Chondrocyte (in vitro differentiated cells): ENCODE measurements at regions not wholly inside any gene's neighbourhood (a gene's known extent, or its start where the extent isn't known, plus 50 kb on each side); places are given as distances from the start of the nearest gene placed in this dataset.
"Not testable (repeated sequence)": the region's sequence is repeated elsewhere in the genome, so short reads cannot be mapped to it uniquely, and the experiment has no call there.

Experiments used
- DNase-seq: peaks from one replicate; pipeline ENCODE4 v3.0.0; 2021; ENCODE audit warnings: mixed read lengths, low spot score
- H3K27ac Mint-ChIP-seq: one replicate; pipeline ENCODE4 v1.8.0; 2021; ENCODE audit warnings: mild to moderate bottlenecking, moderate library complexity, mixed read lengths; ENCODE audit not compliant: unreplicated experiment
- H3K27me3 Mint-ChIP-seq: 2 replicates; pipeline ENCODE4 v1.8.0; 2021; ENCODE audit warnings: low read depth, mixed read lengths
- H3K36me3 Mint-ChIP-seq: 2 replicates; pipeline ENCODE4 v1.8.0; 2021; ENCODE audit warnings: low read depth, mixed read lengths
- H3K4me1 Mint-ChIP-seq: 2 replicates; pipeline ENCODE4 v1.8.0; 2021; ENCODE audit warnings: low read depth, mild to moderate bottlenecking, mixed read lengths
- H3K4me3 Mint-ChIP-seq: one replicate; pipeline ENCODE4 v1.8.0; 2021; ENCODE audit warnings: mild to moderate bottlenecking, moderate library complexity, mixed read lengths; ENCODE audit not compliant: unreplicated experiment
- H3K9me3 Mint-ChIP-seq: 2 replicates; pipeline ENCODE4 v1.8.0; 2021; ENCODE audit warnings: low read depth, mixed read lengths
- TF ChIP-seq, protein P1 (sequence below): fragments of 200-600 bp; sonication (generic); IDR thresholded peaks from 2 replicates; pipeline ENCODE4 v1.5.0; 2021; ENCODE audit warnings: antibody characterized with exemption, mild to moderate bottlenecking, moderate library complexity

DNA sequence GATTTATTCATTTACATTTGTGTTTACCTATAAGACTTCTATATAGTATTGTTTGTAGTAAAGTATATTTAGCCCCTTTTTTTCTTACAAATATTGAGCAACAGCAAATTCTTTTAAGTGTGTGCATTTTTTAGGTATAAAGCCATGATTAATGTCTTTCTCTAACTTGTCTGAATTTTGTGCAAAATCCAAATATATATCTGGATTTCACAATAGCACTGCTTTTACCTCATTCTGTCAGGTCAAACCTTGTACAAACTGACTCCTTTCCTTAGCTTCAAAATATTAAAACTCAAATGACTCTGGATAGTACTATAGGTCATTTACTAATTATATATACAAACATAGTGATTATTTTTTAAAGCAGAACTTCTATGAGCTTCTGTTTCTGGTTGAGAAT is 563.0 kb upstream of the SPRY2 start:
- TF ChIP-seq, protein P1, sequence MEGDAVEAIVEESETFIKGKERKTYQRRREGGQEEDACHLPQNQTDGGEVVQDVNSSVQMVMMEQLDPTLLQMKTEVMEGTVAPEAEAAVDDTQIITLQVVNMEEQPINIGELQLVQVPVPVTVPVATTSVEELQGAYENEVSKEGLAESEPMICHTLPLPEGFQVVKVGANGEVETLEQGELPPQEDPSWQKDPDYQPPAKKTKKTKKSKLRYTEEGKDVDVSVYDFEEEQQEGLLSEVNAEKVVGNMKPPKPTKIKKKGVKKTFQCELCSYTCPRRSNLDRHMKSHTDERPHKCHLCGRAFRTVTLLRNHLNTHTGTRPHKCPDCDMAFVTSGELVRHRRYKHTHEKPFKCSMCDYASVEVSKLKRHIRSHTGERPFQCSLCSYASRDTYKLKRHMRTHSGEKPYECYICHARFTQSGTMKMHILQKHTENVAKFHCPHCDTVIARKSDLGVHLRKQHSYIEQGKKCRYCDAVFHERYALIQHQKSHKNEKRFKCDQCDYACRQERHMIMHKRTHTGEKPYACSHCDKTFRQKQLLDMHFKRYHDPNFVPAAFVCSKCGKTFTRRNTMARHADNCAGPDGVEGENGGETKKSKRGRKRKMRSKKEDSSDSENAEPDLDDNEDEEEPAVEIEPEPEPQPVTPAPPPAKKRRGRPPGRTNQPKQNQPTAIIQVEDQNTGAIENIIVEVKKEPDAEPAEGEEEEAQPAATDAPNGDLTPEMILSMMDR = no peak
- peaks cover 5% of the 10 kb centered on the region for H3K9me3 Mint-ChIP-seq
- DNase-seq = no peak
- no peak overlapping the region for H3K27ac Mint-ChIP-seq
- no peaks in the 10 kb centered on the region for H3K27me3 Mint-ChIP-seq
- H3K4me1 Mint-ChIP-seq = peaks cover 21% of the 10 kb centered on the region
- no peak overlapping the region for H3K4me3 Mint-ChIP-seq
- no peaks in the 10 kb centered on the region for H3K36me3 Mint-ChIP-seq

DNA sequence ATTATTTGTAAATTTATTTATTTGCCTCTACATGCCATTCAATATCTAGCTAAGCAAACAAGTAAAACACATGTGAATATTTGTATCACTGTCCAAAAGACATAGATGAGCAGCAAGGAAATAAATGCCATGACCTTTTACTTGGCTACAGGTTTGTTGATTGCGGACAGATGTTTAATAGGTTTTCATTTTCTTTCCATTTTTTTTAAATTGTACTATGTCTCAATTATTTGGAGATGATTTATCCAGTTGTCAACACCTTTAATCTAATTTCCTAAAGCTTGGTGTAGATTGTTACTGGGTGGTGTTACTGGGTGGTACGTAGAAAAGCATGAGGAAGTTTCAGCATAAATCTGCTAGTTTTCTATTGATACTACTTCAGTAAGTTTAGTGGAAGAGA is 560.6 kb upstream of the SPRY2 start:
- H3K4me1 Mint-ChIP-seq = peaks cover 21% of the 10 kb centered on the region
- no peaks in the 10 kb centered on the region for H3K27me3 Mint-ChIP-seq

DNA sequence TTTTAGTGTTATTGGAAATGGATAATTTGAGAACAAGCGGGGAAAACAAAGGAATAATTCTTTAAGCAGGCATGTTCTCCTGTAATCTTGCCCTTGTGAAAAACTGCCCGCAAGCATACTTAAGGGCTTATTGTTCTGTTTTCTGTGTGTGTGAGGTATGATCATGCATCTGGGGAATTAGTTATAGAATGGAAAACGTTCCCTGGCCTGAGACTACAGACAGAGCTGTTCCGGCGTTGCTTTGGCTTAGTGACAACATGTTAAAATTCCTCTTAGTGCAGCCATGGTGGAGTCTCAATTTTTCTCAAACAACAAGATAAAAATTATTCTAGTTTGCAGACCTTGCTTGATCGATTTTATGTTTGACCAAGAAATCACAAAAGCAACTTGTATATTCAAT is 560.2 kb upstream of the SPRY2 start:
- Mint-ChIP-seq H3K27me3 (no peaks in the 10 kb centered on the region), H3K9me3 (peaks cover 5% of the 10 kb centered on the region), H3K4me1 (peaks cover 21% of the 10 kb centered on the region), H3K4me3 (no peak overlapping the region), H3K27ac (no peak overlapping the region), H3K36me3 (no peaks in the 10 kb centered on the region)
- DNase-seq = no peak
- TF ChIP-seq, protein P1 = no peak

More for the DNA sequence above, 560.6 kb upstream of the SPRY2 start:
- Mint-ChIP-seq H3K36me3 (no peaks in the 10 kb centered on the region), H3K27ac (no peak overlapping the region), H3K4me3 (no peak overlapping the region), H3K9me3 (peaks cover 5% of the 10 kb centered on the region)
- TF ChIP-seq, protein P1 = no peak
- DNase-seq = no peak

DNA sequence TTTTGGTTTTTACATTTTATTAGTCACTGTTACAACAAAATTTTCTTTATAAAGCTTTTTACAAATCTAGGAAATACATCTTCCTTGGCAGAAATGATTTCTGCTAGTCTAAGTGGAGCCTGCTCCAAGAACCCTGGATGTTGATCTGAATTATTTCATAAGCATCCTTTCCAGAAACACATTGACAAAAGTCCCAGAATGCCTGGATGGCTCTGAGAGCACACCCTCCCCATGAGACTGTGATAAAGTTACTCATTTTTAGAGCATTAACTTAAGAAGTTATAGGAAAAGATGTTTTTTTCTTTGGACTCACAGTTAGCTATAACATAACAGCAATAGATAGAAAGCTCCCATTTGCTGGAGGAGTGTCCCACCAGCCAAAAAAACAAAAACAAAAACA is 559.6 kb upstream of the SPRY2 start:
- TF ChIP-seq, protein P1 = no peak
- Mint-ChIP-seq H3K4me3 (no peak overlapping the region), H3K27ac (no peak overlapping the region), H3K9me3 (peaks cover 5% of the 10 kb centered on the region), H3K4me1 (peaks cover 17% of the 10 kb centered on the region), H3K27me3 (no peaks in the 10 kb centered on the region), H3K36me3 (no peaks in the 10 kb centered on the region)
- no peak for DNase-seq

DNA sequence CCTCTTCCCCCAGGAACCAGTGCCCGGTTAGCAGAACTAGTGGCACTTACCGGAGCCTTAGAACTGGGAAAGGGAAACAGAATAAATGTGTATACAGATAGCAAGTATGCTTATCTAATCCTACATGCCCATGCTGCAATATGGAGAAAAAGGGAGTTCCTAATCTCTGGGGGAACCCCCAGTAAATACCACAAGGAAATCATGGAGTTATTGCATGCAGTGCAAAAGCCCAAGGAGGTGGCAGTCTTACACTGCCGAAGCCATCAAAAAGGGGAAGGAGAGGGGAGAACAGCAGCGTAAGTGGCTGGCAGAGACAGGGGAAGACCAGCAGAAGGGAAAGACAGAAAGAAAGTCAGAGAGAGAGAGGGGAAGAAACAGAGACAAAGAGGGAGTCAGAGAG is 556.7 kb upstream of the SPRY2 start:
- not testable (repeated sequence) for H3K4me3 Mint-ChIP-seq, H3K27ac Mint-ChIP-seq, H3K36me3 Mint-ChIP-seq, H3K9me3 Mint-ChIP-seq, H3K27me3 Mint-ChIP-seq, DNase-seq
- peaks cover 12% of the 10 kb centered on the region for H3K4me1 Mint-ChIP-seq

DNA sequence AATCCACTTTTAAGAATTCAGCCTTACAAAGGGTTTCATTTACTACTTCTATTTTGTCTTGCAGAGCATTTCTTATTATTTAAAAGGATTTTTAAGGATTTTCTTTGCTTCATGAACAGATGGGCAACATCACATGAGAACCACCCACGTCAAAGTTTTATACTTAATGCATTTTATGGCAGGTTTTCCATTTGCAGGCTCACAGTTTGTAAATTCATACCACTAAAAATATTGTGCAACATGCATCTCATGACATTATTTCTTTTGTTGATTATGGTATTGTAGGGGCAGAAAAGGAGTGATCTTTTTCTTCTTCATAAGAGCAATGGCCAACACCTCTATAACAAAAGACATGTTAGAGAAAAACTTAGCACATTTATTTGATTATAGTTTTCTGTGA is 554.0 kb upstream of the SPRY2 start:
- TF ChIP-seq, protein P1 = no peak
- DNase-seq = no peak
- Mint-ChIP-seq H3K27ac (no peak overlapping the region), H3K4me1 (peaks cover 4% of the 10 kb centered on the region), H3K4me3 (no peak overlapping the region), H3K9me3 (no peaks in the 10 kb centered on the region), H3K36me3 (no peaks in the 10 kb centered on the region), H3K27me3 (no peaks in the 10 kb centered on the region)
